ENCODE measurements at regions not wholly inside any gene's neighbourhood (a gene's known extent, or its start where the extent isn't known, plus 50 kb on each side); places are given as distances from the start of the nearest gene placed in this dataset.

DNA sequence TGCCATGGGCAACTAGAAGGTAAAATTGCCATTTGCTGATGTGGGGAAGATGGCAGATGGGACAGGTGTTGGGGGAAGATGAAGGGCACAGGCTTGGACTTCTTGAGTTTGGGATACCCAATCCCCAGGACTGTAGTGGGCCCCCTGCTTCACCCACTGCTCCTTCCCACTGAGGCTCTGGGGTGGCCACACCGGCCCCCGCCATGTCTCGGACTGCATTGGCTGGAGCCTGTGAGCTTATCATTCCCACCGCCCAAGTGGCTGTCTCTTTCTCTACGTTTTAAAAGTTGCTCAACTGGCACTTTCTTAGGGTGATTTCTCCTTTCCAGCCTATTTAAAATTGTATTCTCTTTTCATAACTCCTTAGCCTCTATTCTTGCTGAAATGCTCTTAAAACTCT is 730.0 kb upstream of the ADAMTS16 start:
- TF ChIP-seq TAF1 (IDR thresholded peaks at IDR 0.05; ENCODE audit: borderline replicate concordance, insufficient read depth, low read length) (no peak), POLR2AphosphoS5 (IDR thresholded peaks at IDR 0.05; ENCODE audit: low read depth, low read length) (no peak), SIN3A (IDR thresholded peaks at IDR 0.05; ENCODE audit: borderline replicate concordance, insufficient read depth, low read length) (no peak)

Data from PFSK-1 (cell line).